ENCODE measurements at regions not wholly inside any gene's neighbourhood (a gene's known extent, or its start where the extent isn't known, plus 50 kb on each side); places are given as distances from the start of the nearest gene placed in this dataset.

- ATAC-seq, result no peak
Observed at GRCh38 chr3:117695871-117696645, 986.5 kb downstream of the TUSC7 start.

GRCh38 chr3:117696851-117697407 lies 987.4 kb downstream of the TUSC7 start:
- no peak for ATAC-seq

- ATAC-seq, result no peak
Observed at GRCh38 chr3:117699058-117699457, 989.5 kb downstream of the TUSC7 start.

GRCh38 chr3:117700573-117701360 lies 991.2 kb downstream of the TUSC7 start:
- ATAC-seq, result no peak

- no peak for ATAC-seq
Observed at GRCh38 chr3:117705011-117705410, 995.4 kb downstream of the TUSC7 start.

- no peak for ATAC-seq
Observed at GRCh38 chr3:117706037-117706436, 996.5 kb downstream of the TUSC7 start.

GRCh38 chr3:117706756-117707155 lies 997.2 kb downstream of the TUSC7 start:
- ATAC-seq, result no peak

GRCh38 chr3:117708601-117709000 lies 999.0 kb downstream of the TUSC7 start:
- ATAC-seq, result no peak

- ATAC-seq, result no peak
Observed at GRCh38 chr3:117709108-117709507, 999.5 kb downstream of the TUSC7 start.

GRCh38 chr3:117710501-117710900 lies 1000.9 kb downstream of the TUSC7 start:
- ATAC-seq, result no peak

- no peak for ATAC-seq
Observed at GRCh38 chr3:117719316-117719926, 1009.8 kb downstream of the TUSC7 start.

GRCh38 chr3:117721866-117722265 lies 1012.3 kb downstream of the TUSC7 start:
- no peak for ATAC-seq

GRCh38 chr3:117722856-117723255 lies 1013.3 kb downstream of the TUSC7 start:
- no peak for ATAC-seq

- no peak for ATAC-seq
Observed at GRCh38 chr3:117723825-117724224, 1014.2 kb downstream of the TUSC7 start.

GRCh38 chr3:117725314-117725713 lies 1015.7 kb downstream of the TUSC7 start:
- no peak for ATAC-seq

GRCh38 chr3:117726776-117727175 lies 1017.2 kb downstream of the TUSC7 start:
- ATAC-seq, result no peak

GRCh38 chr3:117728226-117728625 lies 1018.6 kb downstream of the TUSC7 start:
- ATAC-seq, result no peak

GRCh38 chr3:117734496-117734895 lies 1024.9 kb downstream of the TUSC7 start:
- no peak for ATAC-seq

GRCh38 chr3:117735481-117736101 lies 1026.0 kb downstream of the TUSC7 start:
- no peak for ATAC-seq

GRCh38 chr3:117736846-117737245 lies 1027.3 kb downstream of the TUSC7 start:
- ATAC-seq, result no peak

- no peak for ATAC-seq
Observed at GRCh38 chr3:117743993-117744392, 1034.4 kb downstream of the TUSC7 start.

GRCh38 chr3:117744935-117745334 lies 1035.4 kb downstream of the TUSC7 start:
- no peak for ATAC-seq

- ATAC-seq, result no peak
Observed at GRCh38 chr3:117745516-117745915, 1035.9 kb downstream of the TUSC7 start.
